GM12878 (cell line): ENCODE measurements at regions not wholly inside any gene's neighbourhood (a gene's known extent, or its start where the extent isn't known, plus 50 kb on each side); places are given as distances from the start of the nearest gene placed in this dataset.

ENCODE experiments used
- ATAC-seq: fragments of 200-7000 bp; cut with Tn5 transposase; 3 replicates; pipeline ENCODE4 v1.9.1; 2020; ENCODE audit warnings: mild to moderate bottlenecking, moderate library complexity
- BruUV-seq: library from RNA; stranded (reverse); fragments of 400-500 nt; replicated peaks from 2 replicates; lab custom pipeline; 2021; lab: Mats Ljungman, UMichigan
- CTCF ChIA-PET: fragments of 300-600 bp; sonication (Branson Sonifier 250); formaldehyde crosslinking; extraction: SDS; loops from one replicate; lab custom pipeline; 2021; ENCODE audit warnings: inconsistent platforms; lab: Yijun Ruan, JAX
- POLR2A ChIA-PET: fragments of 350-600 bp; formaldehyde crosslinking; extraction: SDS; loops from one replicate; lab custom pipeline; 2021; ENCODE audit warnings: inconsistent platforms; lab: Charles Lee
- RAD21 ChIA-PET: fragments of 300-600 bp; sonication (Branson Sonifier 250); formaldehyde crosslinking; loops from one replicate; lab custom pipeline; 2023; ENCODE audit warnings: antibody characterized with exemption; ENCODE audit not compliant: unreplicated experiment; lab: Charles Lee
- SMC1A ChIA-PET: fragments of 300-600 bp; sonication (Branson Sonifier 250); formaldehyde crosslinking; loops from one replicate; lab custom pipeline; 2023; ENCODE audit not compliant: unreplicated experiment, uncharacterized antibody; lab: Charles Lee
- DNase-seq: peaks from one replicate; pipeline ENCODE4 v3.0.0-alpha.2; 2011; ENCODE audit warnings: low read depth, low spot score
- FAIRE-seq: peaks from 3 replicates; lab custom pipeline; 2011; peaks lifted over from hg19 to GRCh38; lab: Jason Lieb, UNC
- H2AFZ ChIP-seq: 2 replicates; pipeline ENCODE4 v1.6.0; 2011; ENCODE audit warnings: low read depth, low read length, control low read depth; ENCODE audit not compliant: control insufficient read depth
- H3K27ac ChIP-seq: 2 replicates; pipeline ENCODE4 v1.5.1; 2011; ENCODE audit warnings: control low read depth; ENCODE audit not compliant: control insufficient read depth, insufficient read depth
- H3K27me3 ChIP-seq, 2 experiments: replicated peaks in 1 of 2; 2 replicates each; pipeline versions ENCODE4 v1.6.0 to v1.6.1; 2011; ENCODE audit warnings: low read length in 1 of 2; ENCODE audit not compliant: control insufficient read depth in 2 of 2, insufficient read depth in 2 of 2
- H3K36me3 ChIP-seq, 2 experiments: 2 replicates each; pipeline ENCODE4 v1.5.1; 2011; ENCODE audit warnings: low read length in 1 of 2; ENCODE audit not compliant: control insufficient read depth in 2 of 2, insufficient read depth in 2 of 2
- H3K4me1 ChIP-seq: 2 replicates; pipeline ENCODE4 v1.6.1; 2011; ENCODE audit warnings: mild to moderate bottlenecking, low read length, moderate library complexity, mixed read lengths; ENCODE audit not compliant: control insufficient read depth, insufficient read depth
- H3K4me2 ChIP-seq: 2 replicates; pipeline ENCODE4 v1.6.0; 2011; ENCODE audit warnings: control low read depth; ENCODE audit not compliant: control insufficient read depth, insufficient read depth
- H3K4me3 ChIP-seq: fragments of 200-600 bp; sonication (generic); 2 replicates; pipeline ENCODE4 v1.5.1; 2016
- H3K79me2 ChIP-seq: 2 replicates; pipeline ENCODE4 v1.6.0; 2011; ENCODE audit warnings: low read length; ENCODE audit not compliant: control insufficient read depth, insufficient read depth
- H3K9ac ChIP-seq: 2 replicates; pipeline ENCODE4 v1.8.0; 2011; ENCODE audit warnings: low read length, control low read depth, mixed read lengths; ENCODE audit not compliant: control insufficient read depth, insufficient read depth
- H3K9me3 ChIP-seq: replicated peaks from 3 replicates; pipeline ENCODE4 v1.5.1; 2011; ENCODE audit warnings: mild to moderate bottlenecking, low read length; ENCODE audit not compliant: control insufficient read depth, insufficient read depth
- H4K20me1 ChIP-seq: 2 replicates; pipeline ENCODE4 v1.6.0; 2011; ENCODE audit not compliant: control insufficient read depth, insufficient read depth
- GABPA ChIP-seq: IDR thresholded peaks from 2 replicates; pipeline ENCODE4 v1.6.1; 2014; ENCODE audit warnings: antibody characterized with exemption, low read depth, mild to moderate bottlenecking, inconsistent platforms
- MEF2A ChIP-seq: IDR thresholded peaks from 2 replicates; pipeline ENCODE4 v1.6.1; 2011; ENCODE audit warnings: low read depth, mild to moderate bottlenecking, low read length, moderate library complexity; ENCODE audit not compliant: insufficient read depth
- MEF2B ChIP-seq: fragments of 450-650 bp; IDR thresholded peaks from 2 replicates; pipeline ENCODE4 v1.6.1; 2018; ENCODE audit warnings: mild to moderate bottlenecking, moderate library complexity; ENCODE audit not compliant: partially characterized antibody, poor library complexity, severe bottlenecking
- MTA2 ChIP-seq: fragments of 450-650 bp; IDR thresholded peaks from 2 replicates; pipeline ENCODE4 v1.6.1; 2016; ENCODE audit warnings: low read depth, mild to moderate bottlenecking, moderate library complexity
- NFYB ChIP-seq: IDR thresholded peaks from 2 replicates; pipeline ENCODE4 v1.6.1; 2011; ENCODE audit warnings: low read depth, mild to moderate bottlenecking, low read length, improper control_type of control experiment, moderate library complexity; ENCODE audit not compliant: insufficient read depth
- RUNX3 ChIP-seq: IDR thresholded peaks from 2 replicates; pipeline ENCODE4 v1.6.1; 2012; ENCODE audit warnings: low read length, inconsistent platforms
- STAT1 ChIP-seq: fragments of 450-650 bp; conservative IDR thresholded peaks from 2 replicates; pipeline ENCODE4 v1.6.1; 2014; ENCODE audit warnings: antibody characterized with exemption, mild to moderate bottlenecking
- SUZ12 ChIP-seq: fragments of 200-600 bp; sonication (generic); IDR thresholded peaks from one replicate; pipeline ENCODE4 v1.6.1; 2018; ENCODE audit warnings: antibody characterized with exemption, mild to moderate bottlenecking; ENCODE audit not compliant: unreplicated experiment
- in situ Hi-C: fragments of 300-500 bp; cut with MboI; formaldehyde crosslinking; loops from 9 replicates; pipeline ENCODE4 v1.14.3; 2018; ENCODE audit warnings: mixed read lengths
- intact Hi-C: fragments of 100-400 bp; cut with micrococcal nuclease; formaldehyde crosslinking; loops from one replicate; pipeline ENCODE4 v1.14.2; 2022; ENCODE audit not compliant: unreplicated experiment

GRCh38 chr14:39843881-39844280 is 411.6 kb upstream of the FBXO33 start (continued):
- TF ChIP-seq SUZ12 (no peak), MTA2 (no peak), GABPA (no peak), STAT1 (no peak)
- TF ChIP-seq, all 136 proteins: peak for 0

DNA sequence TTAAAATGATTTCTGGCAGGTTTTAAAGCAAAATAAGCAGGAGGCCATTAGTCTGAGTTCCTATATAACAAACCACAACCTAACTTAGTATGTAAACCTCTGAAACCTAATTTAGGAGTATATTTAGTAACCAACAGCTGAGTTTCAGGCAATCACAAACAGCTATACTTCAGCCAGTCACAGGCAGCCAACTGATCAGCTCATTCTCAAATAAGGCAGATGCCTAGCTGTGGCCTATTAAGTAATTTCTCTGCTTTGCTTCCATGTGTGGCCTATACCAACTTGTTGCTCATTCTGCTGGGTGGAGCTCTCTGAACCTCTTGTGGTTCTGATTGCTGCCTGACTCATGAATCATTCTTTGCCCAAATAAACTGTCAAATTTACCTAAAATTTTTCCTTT is 408.9 kb upstream of the FBXO33 start:
- intact Hi-C loops (no loop called here), in situ Hi-C loops (no loop called here)
- FAIRE-seq (no peak), DNase-seq (no peak), ATAC-seq (peak; percentile 59)
- Histone ChIP-seq H3K4me3 (no peak overlapping the region), H3K36me3 (no peaks in the 10 kb centered on the region), H3K9me3 (no peaks in the 10 kb centered on the region), H3K27me3 (no peaks in the 10 kb centered on the region), H3K27ac (no peak overlapping the region), H3K4me1 (no peaks in the 10 kb centered on the region), H3K4me2 (no peak overlapping the region), H4K20me1 (no peaks in the 10 kb centered on the region), H3K79me2 (no peaks in the 10 kb centered on the region), H2AFZ (no peak overlapping the region), H3K9ac (no peak overlapping the region)
- TF ChIP-seq MTA2 (0 out of 2 replicates have a peak, but pooled peaks have one; percentile 20), NFYB (no peak), MEF2B (peak; percentile 42), MEF2A (0 out of 2 replicates have a peak, but pooled peaks have one; percentile 36), RUNX3 (peak; percentile 60)
- ChIA-PET SMC1A (interaction anchor here (0.8 to 1.8 kb wide), 4 partner anchors 8 to 66 kb away, joined by 3 to 5 read pairs (median 4); no protein-coding TSS in a partner anchor), POLR2A (no interaction called here), CTCF (interaction anchor here (0.5 kb wide), 1 partner anchor 52 kb away, joined by 3 read pairs; no protein-coding TSS in a partner anchor), RAD21 (interaction anchor here (1.1 kb wide), 1 partner anchor 14 kb away, joined by 4 read pairs; no protein-coding TSS in a partner anchor)
- BruUV-seq: no TSS peak
